ENCODE measurements at regions not wholly inside any gene's neighbourhood (a gene's known extent, or its start where the extent isn't known, plus 50 kb on each side); places are given as distances from the start of the nearest gene placed in this dataset.

- no peak for ATAC-seq (ENCODE audit: low read depth)
- ChIA-PET CTCF (no interaction called here), POLR2A (no interaction called here)
- WGBS (ENCODE audit: insufficient coverage), result no CpG with 5 or more reads among the region's 1 CpG
- TF ChIP-seq EZH2 (IDR thresholded peaks at IDR 0.05; ENCODE audit: borderline replicate concordance, insufficient read depth, low read depth, low read length, poor library complexity, severe bottlenecking) (no peak), CTCF (IDR thresholded peaks at IDR 0.05) (no peak)
- H4K20me1 ChIP-seq (ENCODE audit: control insufficient read depth, insufficient read depth, low read length, poor library complexity, severe bottlenecking), result no peaks in the 10 kb centered on the region
- H3K79me2 ChIP-seq (ENCODE audit: control insufficient read depth, insufficient read depth, low read length), result no peaks in the 10 kb centered on the region
- H3K9ac ChIP-seq (ENCODE audit: low read length), result no peak overlapping the region
- H3K4me3 Mint-ChIP-seq, result no peak overlapping the region
- no peak overlapping the region for H3K4me2 ChIP-seq (replicated peaks; ENCODE audit: low read depth, low read length, poor library complexity, severe bottlenecking)
- intact Hi-C loops (cut with micrococcal nuclease), result no loop called here
- DNase-seq, result no peak
- no peak overlapping the region for H2AFZ ChIP-seq (ENCODE audit: insufficient read depth, low read depth, low read length, poor library complexity, severe bottlenecking)
- no peaks in the 10 kb centered on the region for H3K36me3 ChIP-seq (replicated peaks in 1 of 2; ENCODE audit: control extremely low read depth in 1 of 2, control insufficient read depth in 1 of 2, extremely low read depth in 1 of 2, insufficient read depth in 2 of 2, low read length in 1 of 2)
- no peak overlapping the region for H3K4me3 ChIP-seq (ENCODE audit: control extremely low read depth in 1 of 5, extremely low read depth in 1 of 5, insufficient read depth in 1 of 5, low read depth in 2 of 5, low read length in 4 of 5)
- no peak overlapping the region for H3K27ac ChIP-seq (ENCODE audit: low read length in 2 of 2)
- no peaks in the 10 kb centered on the region for H3K9me3 Mint-ChIP-seq (ENCODE audit: insufficient read depth)
- no peaks in the 10 kb centered on the region for H3K27me3 ChIP-seq (replicated peaks in 1 of 4; ENCODE audit: control extremely low read depth in 1 of 4, control insufficient read depth in 3 of 4, insufficient read depth in 4 of 4, low read length in 3 of 4)
- H3K4me1 ChIP-seq (ENCODE audit: control insufficient read depth in 2 of 2, insufficient read depth in 2 of 2, low read length in 2 of 2), result no peaks in the 10 kb centered on the region
- H3K9me3 ChIP-seq (ENCODE audit: control extremely low read depth in 1 of 3, control insufficient read depth in 2 of 3, insufficient read depth in 1 of 3, low read length in 2 of 3), result peaks cover 0 to 4% (median 0%) of the 10 kb centered on the region in 3 donors
- H3K4me1 Mint-ChIP-seq, result no peaks in the 10 kb centered on the region
- H3K27me3 Mint-ChIP-seq, result no peaks in the 10 kb centered on the region
- no peak overlapping the region for H3K27ac Mint-ChIP-seq
Observed at GRCh38 chrX:122816288-122816687, 367.8 kb upstream of the GRIA3 start.

- no peak for DNase-seq
- CTCF ChIA-PET, result no interaction called here
- POLR2A ChIA-PET, result no interaction called here
- no peak for TF ChIP-seq CTCF (IDR thresholded peaks at IDR 0.05)
- no peak for TF ChIP-seq EZH2 (IDR thresholded peaks at IDR 0.05; ENCODE audit: borderline replicate concordance, insufficient read depth, low read depth, low read length, poor library complexity, severe bottlenecking)
- H3K27me3 Mint-ChIP-seq, result no peaks in the 10 kb centered on the region
- Histone ChIP-seq H4K20me1 (ENCODE audit: control insufficient read depth, insufficient read depth, low read length, poor library complexity, severe bottlenecking) (no peaks in the 10 kb centered on the region), H2AFZ (ENCODE audit: insufficient read depth, low read depth, low read length, poor library complexity, severe bottlenecking) (no peak overlapping the region), H3K9me3 (ENCODE audit: control extremely low read depth in 1 of 3, control insufficient read depth in 2 of 3, insufficient read depth in 1 of 3, low read length in 2 of 3) (peaks cover 0 to 4% (median 0%) of the 10 kb centered on the region in 3 donors), H3K4me3 (ENCODE audit: control extremely low read depth in 1 of 5, extremely low read depth in 1 of 5, insufficient read depth in 1 of 5, low read depth in 2 of 5, low read length in 4 of 5) (no peak overlapping the region), H3K79me2 (ENCODE audit: control insufficient read depth, insufficient read depth, low read length) (no peaks in the 10 kb centered on the region), H3K4me2 (replicated peaks; ENCODE audit: low read depth, low read length, poor library complexity, severe bottlenecking) (no peak overlapping the region), H3K27me3 (replicated peaks in 1 of 4; ENCODE audit: control extremely low read depth in 1 of 4, control insufficient read depth in 3 of 4, insufficient read depth in 4 of 4, low read length in 3 of 4) (no peaks in the 10 kb centered on the region), H3K36me3 (replicated peaks in 1 of 2; ENCODE audit: control extremely low read depth in 1 of 2, control insufficient read depth in 1 of 2, extremely low read depth in 1 of 2, insufficient read depth in 2 of 2, low read length in 1 of 2) (no peaks in the 10 kb centered on the region), H3K4me1 (ENCODE audit: control insufficient read depth in 2 of 2, insufficient read depth in 2 of 2, low read length in 2 of 2) (no peaks in the 10 kb centered on the region), H3K9ac (ENCODE audit: low read length) (no peak overlapping the region), H3K27ac (ENCODE audit: low read length in 2 of 2) (no peak overlapping the region)
- 65% methylated on average over 4 of the region's 12 CpGs for WGBS (ENCODE audit: insufficient coverage)
- no peaks in the 10 kb centered on the region for H3K9me3 Mint-ChIP-seq (ENCODE audit: insufficient read depth)
- no peaks in the 10 kb centered on the region for H3K4me1 Mint-ChIP-seq
- no peak for ATAC-seq (ENCODE audit: low read depth)
- no peak overlapping the region for H3K27ac Mint-ChIP-seq
- intact Hi-C loops (cut with micrococcal nuclease), result no loop called here
- H3K4me3 Mint-ChIP-seq, result no peak overlapping the region
Observed at GRCh38 chrX:122817321-122817955, 366.6 kb upstream of the GRIA3 start.

All from B cell (primary cell).